Gastroesophageal sphincter (tissue), 4 donors: ENCODE measurements at regions not wholly inside any gene's neighbourhood (a gene's known extent, or its start where the extent isn't known, plus 50 kb on each side); places are given as distances from the start of the nearest gene placed in this dataset.

Experiments used
- ATAC-seq: fragments of 150-250 bp; one replicate; pipeline ENCODE4 v1.9.1; 2016; ENCODE audit warnings: mild to moderate bottlenecking, moderate library complexity
- H3K27ac ChIP-seq, 4 donors: fragments of 200-600 bp; sonication (generic) in 3 of 4; 1 replicate in 3 of 4; 2 replicates in 1 of 4; pipeline ENCODE4 v1.5.1; 2016 to 2019
- H3K27me3 ChIP-seq: fragments of 200-600 bp; sonication (generic); one replicate; pipeline ENCODE4 v1.5.1; 2019
- H3K36me3 ChIP-seq, 2 donors: fragments of 200-600 bp; sonication (generic); one replicate each; pipeline ENCODE4 v1.5.1; 2019; ENCODE audit warnings: control low read depth in 1 of 2
- H3K4me1 ChIP-seq, 3 donors: fragments of 200-600 bp; sonication (generic); 1 replicate in 2 of 3; 2 replicates in 1 of 3; pipeline ENCODE4 v1.5.1; 2016 to 2019; ENCODE audit warnings: control low read depth in 2 of 3
- H3K4me3 ChIP-seq, 2 donors: fragments of 200-600 bp; sonication (generic); one replicate each; pipeline ENCODE4 v1.5.1; 2019; ENCODE audit warnings: mild to moderate bottlenecking in 1 of 2, moderate library complexity in 1 of 2
- H3K9me3 ChIP-seq, 3 donors: fragments of 200-600 bp; sonication (generic); one replicate each; pipeline ENCODE4 v1.5.1; 2017 to 2019; ENCODE audit warnings: control low read depth in 2 of 3
- CTCF ChIP-seq, 4 experiments: fragments of 200-600 bp in 2 of 4; fragments of 450-650 bp in 2 of 4; sonication (generic) in 1 of 4; IDR thresholded peaks; one replicate each; pipeline ENCODE4 v1.5.1; 2017 to 2019; ENCODE audit warnings: antibody characterized with exemption in 4 of 4, mild to moderate bottlenecking in 2 of 4, moderate library complexity in 2 of 4
- EP300 ChIP-seq: sonication (generic); formaldehyde crosslinking; IDR thresholded peaks from one replicate; pipeline ENCODE4 v1.6.1; 2017; ENCODE audit warnings: antibody characterized with exemption, mild to moderate bottlenecking
- POLR2A ChIP-seq, 2 donors: fragments of 450-650 bp; IDR thresholded peaks; one replicate each; pipeline ENCODE4 v1.6.1; 2017; ENCODE audit warnings: antibody characterized with exemption in 2 of 2, mild to moderate bottlenecking in 2 of 2, moderate library complexity in 1 of 2
- POLR2AphosphoS5 ChIP-seq: sonication (generic); formaldehyde crosslinking; IDR thresholded peaks from one replicate; pipeline ENCODE4 v1.6.1; 2017; ENCODE audit warnings: antibody characterized with exemption
- WGBS, 2 donors: methylation state at CpG; one replicate each; pipeline ENCODE4 v1.1.5; 2018; ENCODE audit warnings: low coverage in 1 of 2; 5-methylcytosine and 5-hydroxymethylcytosine counted together

GRCh38 chr4:8775751-8776355, 95.8 kb downstream of the HMX1 start:
- H3K36me3 ChIP-seq, result no peaks in the 10 kb centered on the region
- H3K4me3 ChIP-seq, result no peak overlapping the region
- ATAC-seq, result no peak
- WGBS, 2 donors, result 78% methylated on average over 11 of the region's 21 CpGs; no CpG with 5 or more reads in 1 of the 2 donors
- H3K4me1 ChIP-seq, result no peaks in the 10 kb centered on the region
- H3K27me3 ChIP-seq, result peaks cover 22% of the 10 kb centered on the region
- TF ChIP-seq CTCF (IDR thresholded peaks at IDR 0.05), result no peak
- no peak for TF ChIP-seq EP300
- TF ChIP-seq POLR2AphosphoS5, result no peak
- no peak for TF ChIP-seq POLR2A (IDR thresholded peaks at IDR 0.05)
- no peaks in the 10 kb centered on the region for H3K9me3 ChIP-seq
- H3K27ac ChIP-seq, result no peak overlapping the region

- Histone ChIP-seq H3K27ac (no peak overlapping the region), H3K36me3 (no peaks in the 10 kb centered on the region), H3K4me1 (no peaks in the 10 kb centered on the region), H3K4me3 (no peak overlapping the region), H3K27me3 (peaks cover 15% of the 10 kb centered on the region), H3K9me3 (no peaks in the 10 kb centered on the region)
- no peak for ATAC-seq
- WGBS, 2 donors, result 84 to 85% methylated on average over 5 of the region's 7 CpGs
- TF ChIP-seq POLR2AphosphoS5, result no peak
- TF ChIP-seq CTCF (IDR thresholded peaks at IDR 0.05), result no peak
- TF ChIP-seq POLR2A (IDR thresholded peaks at IDR 0.05), result no peak
- TF ChIP-seq EP300, result no peak
Observed at GRCh38 chr4:8775121-8775520, 96.5 kb downstream of the HMX1 start.

DNA sequence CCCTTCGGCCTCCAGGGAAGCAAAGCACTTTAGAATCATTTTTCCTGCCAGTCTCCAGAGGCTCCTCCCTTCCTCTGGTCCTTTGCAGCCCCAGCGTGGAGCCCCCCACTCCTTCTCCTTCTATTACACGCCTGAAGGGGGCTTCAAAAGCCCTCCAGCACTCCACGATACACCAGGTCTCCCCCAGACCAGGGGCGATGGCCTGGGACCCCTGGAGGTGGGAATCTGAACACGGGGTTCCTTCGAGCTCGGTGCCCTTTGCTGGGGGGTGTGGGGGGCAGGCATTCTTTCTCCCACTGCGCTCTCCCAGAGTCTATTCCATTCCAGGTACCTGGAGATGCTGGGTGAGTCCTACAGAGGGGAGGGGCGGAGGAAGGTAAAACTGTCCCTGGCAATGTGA, 97.6 kb downstream of the HMX1 start:
- ATAC-seq, result no peak
- no peak for TF ChIP-seq EP300
- no peak overlapping the region for H3K4me3 ChIP-seq
- no peaks in the 10 kb centered on the region for H3K4me1 ChIP-seq
- H3K9me3 ChIP-seq, result no peaks in the 10 kb centered on the region
- WGBS, 2 donors, result 26 to 45% methylated on average over 2 to 5 of the region's 10 CpGs
- peaks cover 13% of the 10 kb centered on the region for H3K27me3 ChIP-seq
- no peak overlapping the region for H3K27ac ChIP-seq
- H3K36me3 ChIP-seq, result no peaks in the 10 kb centered on the region

DNA sequence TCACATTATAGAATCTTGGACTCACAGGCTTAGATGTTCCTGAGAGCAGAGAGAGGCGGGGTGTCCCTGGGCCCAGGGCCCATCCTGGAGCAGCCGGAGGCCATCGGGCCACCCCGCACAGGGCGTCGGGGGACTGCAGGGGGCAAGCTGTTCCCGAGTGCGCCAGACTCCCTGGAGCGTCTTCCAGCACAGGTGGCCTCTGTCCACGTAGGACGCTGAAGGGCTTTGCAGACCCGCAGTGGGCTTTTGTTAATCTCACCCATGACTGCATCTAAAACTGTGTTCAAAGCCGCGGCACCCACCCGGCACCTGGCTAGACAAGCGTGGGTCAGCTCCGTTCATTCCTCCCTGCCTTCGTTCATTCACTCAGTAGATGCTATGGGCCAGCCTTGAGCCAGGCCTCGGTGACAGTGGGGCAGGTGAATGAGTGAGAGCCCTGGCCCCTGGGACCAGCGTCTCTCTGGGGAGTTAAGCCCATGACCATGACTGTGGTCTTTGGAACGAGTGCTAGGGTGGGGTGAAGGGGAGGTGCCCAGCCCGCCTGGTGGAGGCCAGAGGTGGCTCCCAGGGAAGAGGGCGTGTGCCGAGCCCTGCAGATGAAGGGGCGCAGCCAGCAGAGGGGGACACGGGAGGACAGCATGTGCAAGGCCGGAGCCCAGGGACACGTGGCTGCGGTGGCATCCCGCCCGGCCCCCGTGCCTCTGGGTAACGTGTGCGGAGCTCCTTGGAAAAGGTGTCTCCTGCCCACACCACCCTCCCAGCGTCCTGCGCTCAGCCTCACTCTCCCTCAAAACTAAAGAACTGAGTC, 98.3 kb downstream of the HMX1 start:
- H3K4me1 ChIP-seq, result no peaks in the 10 kb centered on the region
- TF ChIP-seq POLR2A (IDR thresholded peaks at IDR 0.05) (no peak), EP300 (no peak), POLR2AphosphoS5 (no peak), CTCF (IDR thresholded peaks at IDR 0.05) (no peak)
- WGBS, 2 donors, result 77 to 87% methylated on average over 3 to 10 of the region's 36 CpGs
- H3K36me3 ChIP-seq, result no peaks in the 10 kb centered on the region
- H3K9me3 ChIP-seq, result no peaks in the 10 kb centered on the region
- H3K4me3 ChIP-seq, result no peak overlapping the region
- no peak overlapping the region for H3K27ac ChIP-seq
- H3K27me3 ChIP-seq, result peaks cover 20% of the 10 kb centered on the region
- no peak for ATAC-seq

DNA sequence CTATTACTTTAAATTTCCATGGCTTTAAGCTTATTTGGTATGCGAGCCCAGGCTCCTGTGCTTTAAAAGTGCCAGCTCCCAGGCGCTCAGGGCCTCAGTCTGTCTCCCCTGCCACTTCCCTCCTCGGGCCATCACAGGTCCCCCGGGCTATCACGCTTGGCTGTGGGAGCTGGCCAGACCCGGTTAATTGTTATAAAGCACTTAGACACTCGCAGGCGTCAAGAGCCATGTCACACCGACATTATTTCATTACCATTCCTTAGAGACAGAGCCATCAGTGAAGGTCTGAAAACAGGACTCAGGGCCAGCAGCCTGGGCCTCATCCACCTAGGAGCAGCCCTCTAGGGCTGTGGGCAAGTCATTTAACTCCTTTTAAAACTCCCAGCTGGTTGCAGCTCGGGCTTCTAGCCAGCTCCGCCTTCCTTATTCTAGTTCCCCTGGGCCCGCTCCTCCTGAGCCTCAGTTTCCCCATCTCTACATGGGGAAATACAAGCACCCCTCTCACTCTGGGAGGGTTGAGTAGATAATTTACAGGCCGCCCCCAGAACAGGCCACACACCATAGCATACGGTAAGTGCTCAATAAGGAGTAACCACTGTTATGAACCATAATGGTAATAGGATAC, 99.0 kb downstream of the HMX1 start:
- 72% methylated on average over 10 of the region's 14 CpGs; no CpG with 5 or more reads in 1 of the 2 donors for WGBS, 2 donors

More for the DNA sequence above, 99.0 kb downstream of the HMX1 start:
- no peak for TF ChIP-seq POLR2AphosphoS5
- TF ChIP-seq CTCF (IDR thresholded peaks at IDR 0.05), result no peak
- TF ChIP-seq EP300, result no peak
- no peak for TF ChIP-seq POLR2A (IDR thresholded peaks at IDR 0.05)
- Histone ChIP-seq H3K4me3 (no peak overlapping the region), H3K36me3 (no peaks in the 10 kb centered on the region), H3K27me3 (peaks cover 26% of the 10 kb centered on the region), H3K4me1 (no peaks in the 10 kb centered on the region), H3K27ac (no peak overlapping the region), H3K9me3 (no peaks in the 10 kb centered on the region)
- ATAC-seq, result no peak
